Fibroblast of lung (primary cell): ENCODE measurements at regions not wholly inside any gene's neighbourhood (a gene's known extent, or its start where the extent isn't known, plus 50 kb on each side); places are given as distances from the start of the nearest gene placed in this dataset.

Source experiments
- EZH2 ChIP-seq: IDR thresholded peaks from 2 replicates; pipeline ENCODE4 v1.5.1; 2012; ENCODE audit warnings: low read length, control low read depth, mild to moderate bottlenecking; ENCODE audit errors: missing control alignments
- TF ChIP-seq, protein P1 (sequence below), 2 donors: IDR thresholded peaks in 1 of 2; conservative IDR thresholded peaks in 1 of 2; 1 replicate in 1 of 2; 2 replicates in 1 of 2; pipeline ENCODE4 v1.5.1; 2011 to 2012; ENCODE audit warnings: low read length in 2 of 2, control low read depth in 1 of 2, inconsistent platforms in 1 of 2, low read depth in 1 of 2, mild to moderate bottlenecking in 1 of 2

DNA sequence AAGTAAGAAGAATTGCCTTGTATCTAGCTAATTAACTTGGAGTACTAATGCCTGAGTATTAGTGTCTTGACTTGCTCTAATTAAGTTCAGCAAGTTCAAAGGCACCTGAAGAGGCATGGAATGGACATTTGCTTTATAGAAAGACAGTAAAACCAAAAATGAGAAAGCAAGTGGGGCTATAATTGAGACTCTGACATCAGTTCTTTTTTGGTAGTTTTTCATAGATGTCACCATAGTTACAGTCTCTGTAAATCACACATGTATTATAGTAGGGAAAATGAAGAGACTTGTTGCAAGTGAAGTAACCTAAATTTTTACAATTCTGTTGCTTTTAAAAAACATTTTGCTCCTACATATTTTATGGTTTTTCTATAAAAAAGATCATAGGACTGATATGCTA, 178.0 kb downstream of the HIPK3 start:
- TF ChIP-seq, protein P1, sequence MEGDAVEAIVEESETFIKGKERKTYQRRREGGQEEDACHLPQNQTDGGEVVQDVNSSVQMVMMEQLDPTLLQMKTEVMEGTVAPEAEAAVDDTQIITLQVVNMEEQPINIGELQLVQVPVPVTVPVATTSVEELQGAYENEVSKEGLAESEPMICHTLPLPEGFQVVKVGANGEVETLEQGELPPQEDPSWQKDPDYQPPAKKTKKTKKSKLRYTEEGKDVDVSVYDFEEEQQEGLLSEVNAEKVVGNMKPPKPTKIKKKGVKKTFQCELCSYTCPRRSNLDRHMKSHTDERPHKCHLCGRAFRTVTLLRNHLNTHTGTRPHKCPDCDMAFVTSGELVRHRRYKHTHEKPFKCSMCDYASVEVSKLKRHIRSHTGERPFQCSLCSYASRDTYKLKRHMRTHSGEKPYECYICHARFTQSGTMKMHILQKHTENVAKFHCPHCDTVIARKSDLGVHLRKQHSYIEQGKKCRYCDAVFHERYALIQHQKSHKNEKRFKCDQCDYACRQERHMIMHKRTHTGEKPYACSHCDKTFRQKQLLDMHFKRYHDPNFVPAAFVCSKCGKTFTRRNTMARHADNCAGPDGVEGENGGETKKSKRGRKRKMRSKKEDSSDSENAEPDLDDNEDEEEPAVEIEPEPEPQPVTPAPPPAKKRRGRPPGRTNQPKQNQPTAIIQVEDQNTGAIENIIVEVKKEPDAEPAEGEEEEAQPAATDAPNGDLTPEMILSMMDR (conservative IDR thresholded peaks at IDR 0.05 in 1 of 2, IDR thresholded peaks at IDR 0.05 in 1 of 2; ENCODE audit: low read depth in 1 of 2, low read length in 2 of 2), result no peak
- TF ChIP-seq EZH2, result no peak
